ENCODE measurements at regions not wholly inside any gene's neighbourhood (a gene's known extent, or its start where the extent isn't known, plus 50 kb on each side); places are given as distances from the start of the nearest gene placed in this dataset.

DNA sequence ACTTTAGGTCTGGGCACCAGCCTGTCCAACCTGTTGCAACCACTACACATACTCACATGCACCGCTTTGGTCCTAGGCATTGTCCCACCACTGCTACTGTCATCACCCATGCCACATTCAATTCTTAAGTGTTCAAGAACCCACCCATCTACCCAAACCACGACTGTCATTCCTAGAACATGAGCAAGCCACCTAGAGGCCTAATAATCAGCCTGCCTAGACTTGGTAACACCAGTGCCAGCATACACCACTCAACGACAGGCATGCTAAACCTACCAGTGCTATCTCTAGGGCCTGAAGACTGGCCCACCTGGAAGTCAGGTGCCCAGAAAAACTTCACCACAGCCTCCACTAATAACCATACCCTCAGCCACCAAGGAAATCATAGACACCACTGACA is 532.8 kb upstream of the DEPDC1 start:
- DNase-seq (ENCODE audit: low read depth in 1 of 2, low spot score in 1 of 2) (no peak), FAIRE-seq (no peak), ATAC-seq (no peak)
- Histone ChIP-seq H3K4me2 (no peak overlapping the region), H3K4me3 (no peak overlapping the region), H3K4me1 (no peaks in the 10 kb centered on the region), H3K27ac (no peak overlapping the region), H3K9me3 (0 out of 3 replicates have a peak, but pooled peaks cover 2% of the 10 kb centered on the region)
- ChIA-PET POLR2A (no interaction called here), CTCF (no interaction called here)
- no peak for TF ChIP-seq NR3C1 (IDR thresholded peaks at IDR 0.05)
- TF ChIP-seq EP300 (IDR thresholded peaks at IDR 0.05), result no peak
- TF ChIP-seq EHMT2 (IDR thresholded peaks at IDR 0.05; ENCODE audit: low read depth), result no peak
- no peak for TF ChIP-seq JUN (IDR thresholded peaks at IDR 0.05)
- no peak for TF ChIP-seq HEYL (CRISPR knock-in tag; IDR thresholded peaks at IDR 0.05)
- TF ChIP-seq PHF8 (IDR thresholded peaks at IDR 0.05; ENCODE audit: borderline replicate concordance, low read depth), result no peak
- no peak for TF ChIP-seq HES2 (IDR thresholded peaks at IDR 0.05)
- TF ChIP-seq CEBPB (IDR thresholded peaks at IDR 0.05), result no peak
- 7% methylated on average over 3 of the region's 3 CpGs for WGBS (ENCODE audit: missing lambda C conversion rate)

DNA sequence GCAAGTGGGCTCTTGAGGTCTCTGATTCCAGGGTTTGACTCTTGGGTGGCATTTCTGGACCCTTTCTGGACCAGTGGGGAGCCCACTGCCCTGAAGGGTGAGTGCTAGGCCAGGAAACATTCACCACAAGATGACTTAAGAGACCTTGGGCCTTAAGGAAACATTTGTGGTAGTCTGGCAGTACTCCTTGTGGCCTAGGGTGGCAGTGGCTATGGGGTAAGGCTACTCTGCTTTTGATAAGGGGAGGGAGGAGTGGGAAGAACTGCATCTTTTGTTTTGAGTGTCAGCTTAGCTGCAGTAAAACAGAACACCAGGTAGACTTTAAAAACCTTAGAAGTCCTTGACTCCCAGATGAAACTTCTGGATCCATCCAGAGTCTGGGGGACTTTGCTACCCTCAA is 529.3 kb upstream of the LRRC7 start:
- no peak for TF ChIP-seq GATA3 (IDR thresholded peaks at IDR 0.05; ENCODE audit: borderline replicate concordance)
- TF ChIP-seq CHD4 (IDR thresholded peaks at IDR 0.05; ENCODE audit: borderline replicate concordance), result no peak
- no peak for TF ChIP-seq BCL3 (IDR thresholded peaks at IDR 0.05)
- TF ChIP-seq MAZ (IDR thresholded peaks at IDR 0.05; ENCODE audit: borderline replicate concordance, low read depth, low read length), result no peak
- no peak for TF ChIP-seq CBX8 (IDR thresholded peaks at IDR 0.05)
- TF ChIP-seq RARB (CRISPR knock-in tag; IDR thresholded peaks at IDR 0.05), result no peak
- no peak for TF ChIP-seq MAFK (IDR thresholded peaks at IDR 0.05; ENCODE audit: partially characterized antibody)
- no peak for ATAC-seq
- DNase-seq (ENCODE audit: low read depth in 1 of 2, low spot score in 1 of 2), result no peak
- CTCF ChIA-PET, result no interaction called here
- H3K9me3 ChIP-seq, result no peaks in the 10 kb centered on the region
- no peak overlapping the region for H3K4me2 ChIP-seq
- no peaks in the 10 kb centered on the region for H3K4me1 ChIP-seq
- no peak for FAIRE-seq
- H3K27ac ChIP-seq, result no peak overlapping the region
- H3K4me3 ChIP-seq, result no peak overlapping the region
- POLR2A ChIA-PET, result no interaction called here

DNA sequence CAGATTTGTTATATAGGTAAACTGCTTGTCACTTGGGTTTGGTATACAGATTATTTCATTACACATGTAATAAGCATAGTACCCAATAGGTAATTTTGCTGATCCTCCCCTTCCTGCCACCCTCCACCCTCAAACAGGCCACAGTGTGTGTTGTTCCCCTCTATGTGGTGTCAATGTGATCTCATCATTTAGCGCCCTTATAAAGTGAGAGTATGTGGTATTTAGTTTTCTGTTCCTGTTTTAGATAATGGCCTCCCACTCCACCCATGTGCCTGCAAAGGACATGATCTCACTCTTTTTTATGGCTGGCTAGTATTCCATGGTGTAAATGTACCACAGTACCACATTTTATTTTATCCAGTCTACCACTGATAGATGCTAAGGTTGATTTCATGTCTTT is 522.1 kb upstream of the LRRC7 start:
- no peak for ATAC-seq
- POLR2A ChIA-PET, result no interaction called here
- Histone ChIP-seq H3K4me2 (no peak overlapping the region), H3K4me1 (no peaks in the 10 kb centered on the region), H3K9me3 (no peaks in the 10 kb centered on the region), H3K4me3 (no peak overlapping the region), H3K27ac (no peak overlapping the region)
- 4% methylated on average over 1 of the region's 1 CpG for WGBS (ENCODE audit: missing lambda C conversion rate)
- TF ChIP-seq HEYL (CRISPR knock-in tag; IDR thresholded peaks at IDR 0.05), result no peak
- TF ChIP-seq CBX8 (IDR thresholded peaks at IDR 0.05), result no peak
- TF ChIP-seq CTCF (IDR thresholded peaks at IDR 0.05), result no peak
- no peak for TF ChIP-seq MAFK (IDR thresholded peaks at IDR 0.05; ENCODE audit: partially characterized antibody)
- TF ChIP-seq HES2 (IDR thresholded peaks at IDR 0.05), result no peak
- no peak for TF ChIP-seq BCL3 (IDR thresholded peaks at IDR 0.05)
- TF ChIP-seq ATOH8 (CRISPR knock-in tag; IDR thresholded peaks at IDR 0.05; ENCODE audit: low read depth), result no peak
- no peak for TF ChIP-seq ZFP36 (IDR thresholded peaks at IDR 0.05; ENCODE audit: borderline replicate concordance, partially characterized antibody)
- no peak for TF ChIP-seq CEBPB (IDR thresholded peaks at IDR 0.05)
- TF ChIP-seq POLR2AphosphoS2 (conservative IDR thresholded peaks at IDR 0.05; ENCODE audit: low read length), result no peak
- no peak for TF ChIP-seq RNF2 (IDR thresholded peaks at IDR 0.05; ENCODE audit: borderline replicate concordance, low read depth)
- no peak for TF ChIP-seq NR3C1 (IDR thresholded peaks at IDR 0.05)
- TF ChIP-seq, protein P1, sequence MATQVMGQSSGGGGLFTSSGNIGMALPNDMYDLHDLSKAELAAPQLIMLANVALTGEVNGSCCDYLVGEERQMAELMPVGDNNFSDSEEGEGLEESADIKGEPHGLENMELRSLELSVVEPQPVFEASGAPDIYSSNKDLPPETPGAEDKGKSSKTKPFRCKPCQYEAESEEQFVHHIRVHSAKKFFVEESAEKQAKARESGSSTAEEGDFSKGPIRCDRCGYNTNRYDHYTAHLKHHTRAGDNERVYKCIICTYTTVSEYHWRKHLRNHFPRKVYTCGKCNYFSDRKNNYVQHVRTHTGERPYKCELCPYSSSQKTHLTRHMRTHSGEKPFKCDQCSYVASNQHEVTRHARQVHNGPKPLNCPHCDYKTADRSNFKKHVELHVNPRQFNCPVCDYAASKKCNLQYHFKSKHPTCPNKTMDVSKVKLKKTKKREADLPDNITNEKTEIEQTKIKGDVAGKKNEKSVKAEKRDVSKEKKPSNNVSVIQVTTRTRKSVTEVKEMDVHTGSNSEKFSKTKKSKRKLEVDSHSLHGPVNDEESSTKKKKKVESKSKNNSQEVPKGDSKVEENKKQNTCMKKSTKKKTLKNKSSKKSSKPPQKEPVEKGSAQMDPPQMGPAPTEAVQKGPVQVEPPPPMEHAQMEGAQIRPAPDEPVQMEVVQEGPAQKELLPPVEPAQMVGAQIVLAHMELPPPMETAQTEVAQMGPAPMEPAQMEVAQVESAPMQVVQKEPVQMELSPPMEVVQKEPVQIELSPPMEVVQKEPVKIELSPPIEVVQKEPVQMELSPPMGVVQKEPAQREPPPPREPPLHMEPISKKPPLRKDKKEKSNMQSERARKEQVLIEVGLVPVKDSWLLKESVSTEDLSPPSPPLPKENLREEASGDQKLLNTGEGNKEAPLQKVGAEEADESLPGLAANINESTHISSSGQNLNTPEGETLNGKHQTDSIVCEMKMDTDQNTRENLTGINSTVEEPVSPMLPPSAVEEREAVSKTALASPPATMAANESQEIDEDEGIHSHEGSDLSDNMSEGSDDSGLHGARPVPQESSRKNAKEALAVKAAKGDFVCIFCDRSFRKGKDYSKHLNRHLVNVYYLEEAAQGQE (IDR thresholded peaks at IDR 0.05), result no peak
- TF ChIP-seq NFE2L2 (conservative IDR thresholded peaks at IDR 0.05; ENCODE audit: low read length), result no peak
- TF ChIP-seq HOXB13 (CRISPR knock-in tag; IDR thresholded peaks at IDR 0.05; ENCODE audit: low read depth), result no peak
- no peak for TF ChIP-seq HOXA7 (CRISPR knock-in tag; IDR thresholded peaks at IDR 0.05)
- CTCF ChIA-PET, result no interaction called here
- no peak for FAIRE-seq
- DNase-seq (ENCODE audit: low read depth in 1 of 2, low spot score in 1 of 2), result no peak

Data from A549 (cell line).